ENCODE measurements at regions not wholly inside any gene's neighbourhood (a gene's known extent, or its start where the extent isn't known, plus 50 kb on each side); places are given as distances from the start of the nearest gene placed in this dataset.

DNA sequence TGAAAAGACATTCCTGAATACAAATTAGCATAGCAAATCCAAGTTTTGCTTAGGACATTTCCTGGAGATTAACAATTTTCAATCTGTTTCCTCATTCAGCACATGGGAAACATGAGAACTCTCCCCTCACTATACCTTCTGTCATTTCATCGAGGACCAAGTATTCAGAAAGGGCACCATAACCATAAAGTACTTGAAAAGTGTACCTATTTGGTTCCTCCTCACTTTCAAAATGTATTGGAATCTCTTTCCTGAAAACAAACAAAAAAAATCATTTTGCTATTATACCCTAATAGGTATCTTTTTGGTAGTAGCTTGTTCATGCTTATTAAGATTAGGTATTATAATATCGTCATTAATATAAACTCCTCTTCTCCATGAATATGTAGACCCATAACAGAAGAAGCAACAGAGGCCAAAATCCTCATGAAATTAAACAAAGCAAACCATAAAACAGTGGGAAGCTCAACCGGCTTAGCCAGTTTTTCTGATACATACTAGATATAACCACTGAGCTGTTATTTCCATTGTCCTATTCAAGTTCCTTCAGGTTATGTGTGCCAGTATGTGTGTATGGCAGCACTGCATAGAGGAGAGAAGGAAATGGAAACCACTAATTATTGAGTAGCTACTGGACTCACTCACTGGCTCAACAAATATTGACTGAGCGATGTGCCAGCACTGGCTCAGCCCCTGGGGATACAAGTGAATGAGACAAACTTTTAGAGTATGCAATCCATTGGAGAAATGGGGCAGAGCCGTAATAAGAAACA lies 274.0 kb downstream of the MAFB start:
- no peak overlapping the region for H3K27ac ChIP-seq (ENCODE audit: low read depth, low read length)

GRCh38 chr20:40410028-40410427 lies 279.0 kb downstream of the MAFB start:
- no peak for TF ChIP-seq CTCF (IDR thresholded peaks at IDR 0.05; ENCODE audit: extremely low read depth, low read depth, low read length)
- Histone ChIP-seq H4K20me1 (ENCODE audit: insufficient read depth, low read length) (no peaks in the 10 kb centered on the region), H3K79me2 (ENCODE audit: insufficient read depth, low read length) (no peaks in the 10 kb centered on the region), H3K27me3 (ENCODE audit: insufficient read depth, low read length) (no peaks in the 10 kb centered on the region), H3K4me1 (ENCODE audit: insufficient read depth, low read length) (no peaks in the 10 kb centered on the region), H3K4me3 (ENCODE audit: insufficient read depth, low read length) (no peak overlapping the region), H3K4me2 (ENCODE audit: insufficient read depth, low read length) (no peak overlapping the region), H3K27ac (ENCODE audit: low read depth, low read length) (no peak overlapping the region), H3K36me3 (ENCODE audit: insufficient read depth, low read length) (no peaks in the 10 kb centered on the region), H2AFZ (ENCODE audit: low read length) (no peak overlapping the region), H3K9me3 (ENCODE audit: low read depth, low read length) (no peaks in the 10 kb centered on the region)
- no peak for DNase-seq (ENCODE audit: insufficient read length, low spot score, missing footprints)

More for the DNA sequence above, 274.0 kb downstream of the MAFB start:
- Histone ChIP-seq H3K27me3 (ENCODE audit: insufficient read depth, low read length) (no peaks in the 10 kb centered on the region), H3K4me3 (ENCODE audit: insufficient read depth, low read length) (no peak overlapping the region), H4K20me1 (ENCODE audit: insufficient read depth, low read length) (no peaks in the 10 kb centered on the region), H3K9me3 (ENCODE audit: low read depth, low read length) (no peaks in the 10 kb centered on the region), H3K36me3 (ENCODE audit: insufficient read depth, low read length) (no peaks in the 10 kb centered on the region), H3K79me2 (ENCODE audit: insufficient read depth, low read length) (no peaks in the 10 kb centered on the region), H2AFZ (ENCODE audit: low read length) (no peak overlapping the region), H3K4me1 (ENCODE audit: insufficient read depth, low read length) (no peaks in the 10 kb centered on the region), H3K4me2 (ENCODE audit: insufficient read depth, low read length) (no peak overlapping the region)
- TF ChIP-seq CTCF (IDR thresholded peaks at IDR 0.05; ENCODE audit: extremely low read depth, low read depth, low read length) = no peak
- DNase-seq (ENCODE audit: insufficient read length, low spot score, missing footprints) = no peak

- Histone ChIP-seq H3K4me2 (ENCODE audit: insufficient read depth, low read length) (no peak overlapping the region), H3K79me2 (ENCODE audit: insufficient read depth, low read length) (no peaks in the 10 kb centered on the region), H3K27me3 (ENCODE audit: insufficient read depth, low read length) (no peaks in the 10 kb centered on the region), H2AFZ (ENCODE audit: low read length) (no peak overlapping the region), H4K20me1 (ENCODE audit: insufficient read depth, low read length) (no peaks in the 10 kb centered on the region), H3K4me1 (ENCODE audit: insufficient read depth, low read length) (no peaks in the 10 kb centered on the region), H3K27ac (ENCODE audit: low read depth, low read length) (no peak overlapping the region), H3K36me3 (ENCODE audit: insufficient read depth, low read length) (no peaks in the 10 kb centered on the region), H3K9me3 (ENCODE audit: low read depth, low read length) (no peaks in the 10 kb centered on the region), H3K4me3 (ENCODE audit: insufficient read depth, low read length) (no peak overlapping the region)
- DNase-seq (ENCODE audit: insufficient read length, low spot score, missing footprints) = no peak
- no peak for TF ChIP-seq CTCF (IDR thresholded peaks at IDR 0.05; ENCODE audit: extremely low read depth, low read depth, low read length)
Measured at GRCh38 chr20:40397467-40397866, 291.6 kb downstream of the MAFB start.

DNA sequence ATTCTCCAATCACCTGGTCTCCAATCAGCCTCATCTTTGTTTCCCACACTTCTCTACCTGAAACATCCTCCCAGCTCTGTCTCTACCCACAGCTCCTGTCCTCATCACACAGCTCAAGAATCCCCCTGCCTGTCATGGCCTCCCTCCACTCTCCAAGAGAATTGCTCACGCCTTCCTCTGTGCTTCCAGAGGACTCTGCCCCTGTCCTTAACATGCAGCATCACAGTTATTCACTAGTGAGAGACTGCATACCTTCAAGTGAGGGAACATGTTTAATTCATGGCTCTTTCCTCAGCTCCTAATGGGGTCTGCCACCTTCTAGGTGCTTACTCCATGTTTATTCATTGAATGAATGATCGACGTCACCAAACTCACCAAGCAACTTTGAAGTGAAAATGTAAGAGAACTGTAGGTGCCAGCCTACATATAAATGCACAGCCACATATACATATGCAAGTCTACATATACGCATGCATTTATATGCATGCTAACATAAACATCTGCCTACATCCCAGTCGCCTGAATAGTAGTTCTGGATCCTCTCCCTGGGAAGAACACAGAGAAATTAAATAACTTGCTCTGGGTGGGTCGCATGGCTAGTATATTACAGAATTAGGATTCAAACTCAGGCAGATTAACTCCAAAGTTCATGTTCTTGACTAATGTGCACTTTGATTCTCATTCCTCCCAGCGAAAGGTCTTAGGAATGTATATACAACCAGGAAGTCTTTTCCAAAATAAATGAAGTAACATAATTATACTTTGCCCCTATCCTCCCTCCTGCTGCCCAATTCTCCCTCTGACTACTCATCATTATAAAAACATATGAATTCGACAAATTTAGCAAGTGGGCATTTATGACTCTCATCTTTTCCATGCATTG lies 295.6 kb downstream of the MAFB start:
- no peaks in the 10 kb centered on the region for H3K9me3 ChIP-seq (ENCODE audit: low read depth, low read length)

More for the DNA sequence above, 295.6 kb downstream of the MAFB start:
- Histone ChIP-seq H3K4me3 (ENCODE audit: insufficient read depth, low read length) (no peak overlapping the region), H3K4me2 (ENCODE audit: insufficient read depth, low read length) (no peak overlapping the region), H3K79me2 (ENCODE audit: insufficient read depth, low read length) (no peaks in the 10 kb centered on the region), H3K4me1 (ENCODE audit: insufficient read depth, low read length) (no peaks in the 10 kb centered on the region), H3K27me3 (ENCODE audit: insufficient read depth, low read length) (no peaks in the 10 kb centered on the region), H4K20me1 (ENCODE audit: insufficient read depth, low read length) (no peaks in the 10 kb centered on the region), H3K36me3 (ENCODE audit: insufficient read depth, low read length) (no peaks in the 10 kb centered on the region), H2AFZ (ENCODE audit: low read length) (no peak overlapping the region), H3K27ac (ENCODE audit: low read depth, low read length) (no peak overlapping the region)
- no peak for TF ChIP-seq CTCF (IDR thresholded peaks at IDR 0.05; ENCODE audit: extremely low read depth, low read depth, low read length)
- DNase-seq (ENCODE audit: insufficient read length, low spot score, missing footprints) = no peak
